Activated B cell treated with CpG ODN at 0.5 μM for 24 hours (primary cell): ENCODE measurements at regions not wholly inside any gene's neighbourhood (a gene's known extent, or its start where the extent isn't known, plus 50 kb on each side); places are given as distances from the start of the nearest gene placed in this dataset.

ENCODE experiments used
- ATAC-seq: fragments of 200-7000 bp; cut with Tn5 transposase; one replicate; pipeline ENCODE4 v1.10.0; 2021; ENCODE audit warnings: low read depth, mild to moderate bottlenecking, moderate library complexity
- CTCF ChIA-PET: fragments of 350-600 bp; sonication (Branson Sonifier 250); formaldehyde crosslinking; loops from one replicate; lab custom pipeline; 2021; ENCODE audit warnings: antibody characterized with exemption; lab: Charles Lee
- POLR2A ChIA-PET: fragments of 350-600 bp; sonication (Branson Sonifier 250); formaldehyde crosslinking; loops from one replicate; lab custom pipeline; 2021; ENCODE audit warnings: antibody characterized with exemption; lab: Charles Lee
- DNase-seq: peaks from one replicate; pipeline ENCODE4 v3.0.0; 2022
- H3K27ac Mint-ChIP-seq: one replicate; pipeline ENCODE4 v1.8.0; 2020; ENCODE audit warnings: mixed read lengths
- H3K27me3 Mint-ChIP-seq: one replicate; pipeline ENCODE4 v1.8.0; 2021; ENCODE audit warnings: mixed read lengths
- H3K36me3 Mint-ChIP-seq: one replicate; pipeline ENCODE4 v1.8.0; 2021; ENCODE audit warnings: low read depth, mixed read lengths
- H3K4me1 Mint-ChIP-seq: one replicate; pipeline ENCODE4 v1.8.0; 2021; ENCODE audit warnings: mixed read lengths
- H3K4me3 Mint-ChIP-seq: one replicate; pipeline ENCODE4 v1.8.0; 2020; ENCODE audit warnings: mild to moderate bottlenecking, mixed read lengths
- H3K9me3 Mint-ChIP-seq: one replicate; pipeline ENCODE4 v1.8.0; 2020; ENCODE audit warnings: mixed read lengths
- CTCF ChIP-seq: fragments of 200-600 bp; IDR thresholded peaks from one replicate; pipeline ENCODE4 v1.8.0; 2022; ENCODE audit warnings: antibody characterized with exemption, mild to moderate bottlenecking
- intact Hi-C: fragments of 100-400 bp; cut with micrococcal nuclease; formaldehyde crosslinking; loops from one replicate; pipeline ENCODE4 v1.15.1; 2024

GRCh38 chr14:41355866-41356265 is 250.8 kb upstream of the LRFN5 start:
- CTCF ChIA-PET: no interaction called here
- POLR2A ChIA-PET: no interaction called here
- TF ChIP-seq CTCF: no peak
- Mint-ChIP-seq H3K4me3 (no peak overlapping the region), H3K9me3 (no peaks in the 10 kb centered on the region), H3K4me1 (no peaks in the 10 kb centered on the region), H3K27ac (no peak overlapping the region), H3K36me3 (no peaks in the 10 kb centered on the region), H3K27me3 (no peaks in the 10 kb centered on the region)
- DNase-seq (no peak), ATAC-seq (no peak)
- intact Hi-C loops: no loop called here

GRCh38 chr14:41350476-41350875 is 256.2 kb upstream of the LRFN5 start:
- no peaks in the 10 kb centered on the region for H3K9me3 Mint-ChIP-seq
- DNase-seq: no peak
- ChIA-PET POLR2A (no interaction called here), CTCF (no interaction called here)
- no peaks in the 10 kb centered on the region for H3K27me3 Mint-ChIP-seq
- ATAC-seq: no peak
- intact Hi-C loops: no loop called here
- no peak for TF ChIP-seq CTCF
- H3K4me3 Mint-ChIP-seq: no peak overlapping the region
- no peaks in the 10 kb centered on the region for H3K36me3 Mint-ChIP-seq
- no peaks in the 10 kb centered on the region for H3K4me1 Mint-ChIP-seq
- no peak overlapping the region for H3K27ac Mint-ChIP-seq

GRCh38 chr14:41349289-41349910 is 257.3 kb upstream of the LRFN5 start:
- CTCF ChIA-PET: no interaction called here
- Mint-ChIP-seq H3K27me3 (no peaks in the 10 kb centered on the region), H3K4me3 (no peak overlapping the region), H3K36me3 (no peaks in the 10 kb centered on the region), H3K9me3 (no peaks in the 10 kb centered on the region), H3K27ac (no peak overlapping the region), H3K4me1 (no peaks in the 10 kb centered on the region)
- TF ChIP-seq CTCF: no peak
- ATAC-seq (no peak), DNase-seq (no peak)
- POLR2A ChIA-PET: no interaction called here
- intact Hi-C loops: no loop called here

GRCh38 chr14:41343857-41344256 is 262.8 kb upstream of the LRFN5 start:
- H3K4me3 Mint-ChIP-seq: no peak overlapping the region
- no peak for TF ChIP-seq CTCF
- intact Hi-C loops: no loop called here
- no peak overlapping the region for H3K27ac Mint-ChIP-seq
- no peaks in the 10 kb centered on the region for H3K4me1 Mint-ChIP-seq
- DNase-seq (no peak), ATAC-seq (no peak)
- POLR2A ChIA-PET: no interaction called here
- H3K27me3 Mint-ChIP-seq: no peaks in the 10 kb centered on the region
- H3K36me3 Mint-ChIP-seq: no peaks in the 10 kb centered on the region
- H3K9me3 Mint-ChIP-seq: peaks cover 10% of the 10 kb centered on the region
- CTCF ChIA-PET: no interaction called here

- no peak overlapping the region for H3K4me3 Mint-ChIP-seq
- H3K36me3 Mint-ChIP-seq: no peaks in the 10 kb centered on the region
- H3K27ac Mint-ChIP-seq: no peak overlapping the region
- ChIA-PET CTCF (no interaction called here), POLR2A (no interaction called here)
- no peaks in the 10 kb centered on the region for H3K27me3 Mint-ChIP-seq
- H3K4me1 Mint-ChIP-seq: no peaks in the 10 kb centered on the region
- TF ChIP-seq CTCF: no peak
- DNase-seq (no peak), ATAC-seq (no peak)
- peaks cover 8% of the 10 kb centered on the region for H3K9me3 Mint-ChIP-seq
- intact Hi-C loops: no loop called here
Measured at GRCh38 chr14:41313196-41313595, 293.5 kb upstream of the LRFN5 start.
